GM21381 (cell line): ENCODE measurements at regions not wholly inside any gene's neighbourhood (a gene's known extent, or its start where the extent isn't known, plus 50 kb on each side); places are given as distances from the start of the nearest gene placed in this dataset.
"Not testable (repeated sequence)": the region's sequence is repeated elsewhere in the genome, so short reads cannot be mapped to it uniquely, and the experiment has no call there.

ENCODE experiments used
- ATAC-seq: cut with Tn5 transposase; IDR thresholded peaks from one replicate; pipeline ENCODE4 v1.9.1; 2021; ENCODE audit warnings: mild to moderate bottlenecking, moderate library complexity; ENCODE audit not compliant: unreplicated experiment

- ATAC-seq, result no peak
Measured at GRCh38 chr15:100720406-100720967, 118.1 kb downstream of the ASB7 start.

- no peak for ATAC-seq
Measured at GRCh38 chr15:100721758-100722550, 119.6 kb downstream of the ASB7 start.

DNA sequence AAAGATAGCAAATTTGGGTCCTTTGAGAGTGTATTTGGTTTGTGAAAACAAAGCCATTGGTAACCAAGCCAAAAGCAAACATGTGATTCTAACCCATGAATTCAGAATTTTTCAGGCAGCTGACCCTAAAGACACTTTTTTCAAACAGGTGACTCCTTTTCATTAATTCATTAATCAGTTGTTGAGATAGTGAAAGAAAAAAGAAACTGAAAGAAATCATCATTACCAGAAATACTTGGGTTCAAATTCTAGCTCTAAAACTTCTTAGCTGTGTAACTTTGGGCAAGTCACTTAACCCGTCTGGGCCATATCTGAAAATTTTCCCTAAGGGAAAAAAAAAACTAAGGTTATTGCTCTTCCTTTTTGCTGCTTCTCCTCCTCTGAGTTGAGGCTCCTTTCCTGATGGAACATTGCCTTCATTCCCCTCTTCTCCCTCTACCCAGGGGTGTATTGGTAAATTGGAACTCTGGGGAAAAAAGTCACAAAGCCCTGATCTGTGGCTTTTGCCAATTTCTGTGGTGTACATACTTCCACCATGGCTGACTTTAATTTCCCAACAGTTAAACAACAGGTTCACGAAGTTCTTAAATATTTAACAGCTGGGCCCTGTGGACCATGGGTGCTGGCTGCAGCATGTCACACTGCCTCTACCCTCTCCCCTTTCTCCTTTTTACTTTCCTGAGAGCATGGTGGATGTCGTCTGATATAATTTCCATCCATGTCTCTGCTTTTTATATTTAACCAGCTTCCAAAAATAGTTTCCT lies 120.3 kb downstream of the ASB7 start:
- no peak for ATAC-seq

DNA sequence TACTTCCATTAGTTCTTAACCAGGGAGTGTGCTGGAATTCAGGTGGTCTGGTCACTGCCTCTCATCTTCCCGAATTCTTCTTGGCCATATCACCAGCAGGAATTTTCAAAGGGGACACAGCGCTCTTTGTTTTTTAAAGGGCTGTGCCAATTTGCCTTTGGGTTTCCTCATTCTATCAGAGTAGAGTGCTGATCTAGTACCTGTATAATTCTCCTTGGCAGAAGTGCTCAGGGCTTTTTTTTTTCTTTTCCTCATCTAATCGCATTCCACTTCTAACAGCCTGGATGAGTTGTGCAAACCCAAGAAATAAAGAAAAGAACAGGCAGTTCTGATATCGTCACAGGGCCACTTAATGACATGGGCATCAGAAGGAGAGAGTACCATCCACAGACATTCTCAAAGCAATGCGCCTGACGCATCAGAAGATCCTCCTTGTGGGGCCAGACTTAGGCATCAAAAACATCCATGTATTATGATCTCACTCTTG lies 121.0 kb downstream of the ASB7 start:
- no peak for ATAC-seq

GRCh38 chr15:100725121-100726069 lies 123.0 kb downstream of the ASB7 start:
- no peak for ATAC-seq

DNA sequence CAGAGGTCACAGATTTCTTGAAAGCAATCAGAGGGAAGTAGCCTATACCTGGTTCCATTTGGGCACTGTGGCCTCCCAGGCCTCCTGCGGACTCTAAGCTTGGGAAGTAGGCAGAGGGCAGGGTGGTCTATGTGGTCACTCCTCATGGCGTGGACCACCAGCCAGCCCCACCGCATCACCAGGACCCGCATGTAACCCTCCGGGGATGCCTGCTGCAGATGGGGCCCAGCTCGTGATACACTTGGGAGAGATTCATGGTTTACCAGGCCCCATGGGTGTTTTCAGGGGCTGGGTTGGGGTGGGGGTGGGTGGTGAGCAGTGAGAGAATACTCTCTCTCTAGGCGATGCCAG lies 123.7 kb downstream of the ASB7 start:
- no peak for ATAC-seq

DNA sequence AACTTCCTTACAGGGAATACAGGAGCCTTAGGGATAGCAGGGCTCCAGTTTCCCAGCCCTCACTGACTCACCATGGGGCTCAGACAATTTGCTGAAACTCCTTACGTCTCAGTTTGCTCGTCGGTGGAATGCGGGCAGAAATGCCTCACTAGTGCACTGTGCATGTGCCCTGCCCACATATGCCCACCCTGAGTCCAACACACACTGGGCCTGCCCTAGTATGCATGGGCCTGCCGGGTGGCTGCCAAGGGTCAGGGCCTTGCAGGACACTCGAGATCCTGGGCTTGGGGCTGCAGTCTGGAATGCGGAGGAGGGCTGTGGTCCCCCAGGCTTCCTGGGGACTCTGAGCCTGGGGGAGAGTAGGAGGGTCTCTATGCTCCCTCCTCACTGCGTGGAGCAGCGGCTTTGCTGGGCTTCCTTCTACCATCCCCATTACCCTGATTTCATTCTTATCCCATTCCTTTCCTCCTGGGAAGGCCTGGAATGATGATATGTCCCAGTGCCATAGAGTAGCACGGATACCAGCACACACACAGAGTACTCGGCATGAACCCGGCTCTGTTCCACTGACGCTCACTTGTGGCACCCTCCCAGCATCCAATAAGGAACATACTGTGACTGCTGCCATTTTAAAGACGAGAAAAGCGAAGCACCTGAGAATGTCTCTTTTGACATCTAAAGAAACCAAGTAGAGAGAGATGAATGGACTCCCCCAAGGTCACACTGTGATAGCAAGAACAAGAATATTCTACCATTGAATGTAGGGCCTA lies 124.2 kb downstream of the ASB7 start:
- no peak for ATAC-seq

- ATAC-seq, result no peak
Measured at GRCh38 chr15:100727291-100727851, 125.0 kb downstream of the ASB7 start.

GRCh38 chr15:100728371-100729201 lies 126.2 kb downstream of the ASB7 start:
- no peak for ATAC-seq

- no peak for ATAC-seq
Measured at GRCh38 chr15:100729461-100729860, 127.1 kb downstream of the ASB7 start.

DNA sequence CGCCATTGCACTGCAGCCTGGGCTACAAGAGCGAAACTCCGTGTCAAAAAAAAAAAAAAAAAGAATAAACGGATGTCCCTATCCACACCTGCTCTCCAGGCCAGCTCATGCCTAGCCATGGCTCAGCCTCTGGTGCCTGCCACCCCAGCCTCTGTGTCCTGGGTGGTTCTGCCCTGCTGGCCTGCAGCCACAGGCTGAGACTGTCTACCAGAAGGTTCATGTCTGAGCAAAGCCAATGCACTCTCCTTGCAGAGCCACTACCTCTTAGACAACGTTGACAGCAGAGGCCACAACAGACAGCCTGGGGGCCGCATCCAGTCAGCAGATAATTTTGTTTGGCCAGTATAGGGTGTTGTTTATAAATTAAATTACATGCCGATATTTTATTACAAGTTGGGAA lies 127.7 kb downstream of the ASB7 start:
- ATAC-seq, result no peak

GRCh38 chr15:100730655-100731266 lies 128.4 kb downstream of the ASB7 start:
- no peak for ATAC-seq

GRCh38 chr15:100731267-100732152 lies 129.1 kb downstream of the ASB7 start:
- ATAC-seq, result no peak

DNA sequence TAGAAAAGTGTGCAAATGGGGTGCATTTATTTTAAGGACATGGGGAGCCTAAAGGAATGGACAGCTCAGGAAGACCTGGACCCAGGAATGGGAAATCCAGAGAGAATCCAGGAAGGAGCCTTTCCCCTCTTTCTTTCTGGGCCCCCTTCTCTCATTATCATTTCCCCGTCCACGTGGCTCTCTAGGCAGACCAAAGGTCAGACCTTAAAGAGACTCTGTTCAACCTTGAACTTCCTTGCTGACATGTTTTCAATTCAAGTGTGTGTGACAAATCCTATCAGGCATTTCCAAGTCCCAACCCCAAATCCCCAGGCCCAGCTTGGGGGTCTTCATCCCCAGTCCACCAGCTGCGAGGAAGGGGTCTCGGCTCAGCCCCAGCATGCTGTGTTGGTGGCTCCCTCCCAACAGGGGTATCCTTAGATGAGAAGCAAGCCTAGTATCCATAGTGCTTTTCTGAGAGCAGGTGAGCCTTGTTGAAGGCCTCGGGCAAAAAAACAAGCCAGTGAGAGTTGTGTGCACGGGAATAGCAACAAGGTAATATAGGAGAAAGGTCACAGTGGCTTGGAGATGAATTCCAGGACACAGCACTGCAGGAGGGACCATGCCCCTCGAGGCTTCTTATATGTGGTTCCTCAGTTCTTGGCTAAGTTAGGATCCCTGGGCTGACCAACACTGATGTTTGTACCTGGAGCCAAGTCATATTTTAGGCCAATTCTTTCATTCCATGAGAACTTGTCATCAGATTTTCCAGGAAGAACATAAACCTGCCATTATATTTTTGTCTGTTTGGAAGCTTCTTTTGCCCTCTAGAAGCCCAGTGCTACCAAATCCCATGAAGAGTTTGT lies 130.0 kb downstream of the ASB7 start:
- ATAC-seq, result no peak

GRCh38 chr15:100733101-100733842 lies 130.9 kb downstream of the ASB7 start:
- no peak for ATAC-seq

- not testable (repeated sequence) for ATAC-seq
Measured at GRCh38 chr15:100733843-100734185, 131.4 kb downstream of the ASB7 start.
